Esophagus squamous epithelium (tissue), 5 donors: ENCODE measurements at regions not wholly inside any gene's neighbourhood (a gene's known extent, or its start where the extent isn't known, plus 50 kb on each side); places are given as distances from the start of the nearest gene placed in this dataset.

Experiments
- DNase-seq: peaks from one replicate; lab custom pipeline; 2025; lab: John Stamatoyannopoulos, UW
- H3K27ac ChIP-seq, 4 donors: fragments of 200-600 bp; sonication (generic); one replicate each; pipeline ENCODE4 v1.5.1; 2016 to 2019; ENCODE audit warnings: mild to moderate bottlenecking in 1 of 4
- H3K27me3 ChIP-seq, 4 donors: fragments of 200-600 bp; sonication (generic); 1 replicate in 3 of 4; 2 replicates in 1 of 4; pipeline versions ENCODE4 v1.5.1 to v1.6.0; 2017 to 2021; ENCODE audit warnings: antibody characterized with exemption in 1 of 4
- H3K36me3 ChIP-seq, 3 donors: fragments of 200-600 bp; sonication (generic); one replicate each; pipeline ENCODE4 v1.5.1; 2016 to 2019
- H3K4me1 ChIP-seq, 3 donors: fragments of 200-600 bp; sonication (generic); one replicate each; pipeline ENCODE4 v1.5.1; 2017 to 2019
- H3K4me3 ChIP-seq, 4 donors: fragments of 200-600 bp; sonication (generic); 1 replicate in 3 of 4; 2 replicates in 1 of 4; pipeline ENCODE4 v1.5.1; 2016 to 2019; ENCODE audit warnings: mild to moderate bottlenecking in 2 of 4, moderate library complexity in 1 of 4
- H3K9me3 ChIP-seq, 3 donors: fragments of 200-600 bp; sonication (generic); one replicate each; pipeline ENCODE4 v1.5.1; 2016 to 2019
- POLR2A ChIP-seq, 4 donors: fragments of 450-650 bp; IDR thresholded peaks; one replicate each; pipeline ENCODE4 v1.6.1; 2017; ENCODE audit warnings: antibody characterized with exemption in 4 of 4, mild to moderate bottlenecking in 4 of 4, moderate library complexity in 3 of 4
- WGBS, 2 donors: methylation state at CpG; one replicate each; pipeline ENCODE4 v1.1.5; 2018; 5-methylcytosine and 5-hydroxymethylcytosine counted together
- intact Hi-C: fragments of 100-400 bp; cut with DNase I; formaldehyde crosslinking; loops from one replicate; pipeline ENCODE4 v1.15.0; 2022
- TF ChIP-seq, protein P1 (sequence below), 6 experiments: fragments of 450-650 bp in 4 of 6; fragments of 200-600 bp in 2 of 6; sonication (generic) in 2 of 6; IDR thresholded peaks; one replicate each; pipeline ENCODE4 v1.5.1; 2016 to 2019; ENCODE audit warnings: antibody characterized with exemption in 6 of 6, mild to moderate bottlenecking in 4 of 6, moderate library complexity in 4 of 6
- donor health status: DM: yes; HTN: yes; CAD: no.

DNA sequence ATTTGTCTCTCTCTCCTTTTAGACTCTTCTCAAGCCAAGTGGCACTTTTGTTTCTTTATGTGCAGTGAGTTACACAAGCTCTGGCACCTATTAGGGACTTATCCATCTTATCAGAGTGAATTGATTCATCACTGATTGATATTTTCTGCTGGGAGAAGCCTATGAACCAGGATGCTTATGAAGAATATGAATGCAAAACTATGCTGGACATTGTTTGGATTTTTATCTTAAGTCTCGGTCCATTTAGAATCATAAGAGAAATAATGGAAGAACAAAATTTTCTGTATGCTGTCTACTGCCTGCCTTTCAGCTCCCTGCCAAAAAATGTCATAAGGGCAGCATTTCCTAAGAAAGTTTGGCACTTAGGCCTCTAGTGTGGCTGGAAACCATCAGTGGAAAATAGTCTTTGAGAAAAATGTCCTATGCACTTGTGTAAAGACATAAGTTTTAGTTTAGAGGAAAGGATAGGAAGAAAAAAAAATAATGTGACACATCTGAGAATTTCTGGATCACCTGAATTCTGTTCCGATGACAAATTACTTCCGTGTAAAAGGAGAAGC, 365.7 kb upstream of the MAD2L1 start:
- H3K36me3 ChIP-seq: no peaks in the 10 kb centered on the region
- H3K27ac ChIP-seq: no peak overlapping the region
- no peaks in the 10 kb centered on the region for H3K4me1 ChIP-seq
- WGBS, 2 donors: 68 to 70% methylated on average over 3 of the region's 3 CpGs
- H3K4me3 ChIP-seq: no peak overlapping the region
- TF ChIP-seq, protein P1, sequence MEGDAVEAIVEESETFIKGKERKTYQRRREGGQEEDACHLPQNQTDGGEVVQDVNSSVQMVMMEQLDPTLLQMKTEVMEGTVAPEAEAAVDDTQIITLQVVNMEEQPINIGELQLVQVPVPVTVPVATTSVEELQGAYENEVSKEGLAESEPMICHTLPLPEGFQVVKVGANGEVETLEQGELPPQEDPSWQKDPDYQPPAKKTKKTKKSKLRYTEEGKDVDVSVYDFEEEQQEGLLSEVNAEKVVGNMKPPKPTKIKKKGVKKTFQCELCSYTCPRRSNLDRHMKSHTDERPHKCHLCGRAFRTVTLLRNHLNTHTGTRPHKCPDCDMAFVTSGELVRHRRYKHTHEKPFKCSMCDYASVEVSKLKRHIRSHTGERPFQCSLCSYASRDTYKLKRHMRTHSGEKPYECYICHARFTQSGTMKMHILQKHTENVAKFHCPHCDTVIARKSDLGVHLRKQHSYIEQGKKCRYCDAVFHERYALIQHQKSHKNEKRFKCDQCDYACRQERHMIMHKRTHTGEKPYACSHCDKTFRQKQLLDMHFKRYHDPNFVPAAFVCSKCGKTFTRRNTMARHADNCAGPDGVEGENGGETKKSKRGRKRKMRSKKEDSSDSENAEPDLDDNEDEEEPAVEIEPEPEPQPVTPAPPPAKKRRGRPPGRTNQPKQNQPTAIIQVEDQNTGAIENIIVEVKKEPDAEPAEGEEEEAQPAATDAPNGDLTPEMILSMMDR (IDR thresholded peaks at IDR 0.05): no peak
- no peak for TF ChIP-seq POLR2A (IDR thresholded peaks at IDR 0.05)
- intact Hi-C loops: no loop called here
- DNase-seq: no peak
- H3K27me3 ChIP-seq: no peaks in the 10 kb centered on the region
- no peaks in the 10 kb centered on the region for H3K9me3 ChIP-seq

DNA sequence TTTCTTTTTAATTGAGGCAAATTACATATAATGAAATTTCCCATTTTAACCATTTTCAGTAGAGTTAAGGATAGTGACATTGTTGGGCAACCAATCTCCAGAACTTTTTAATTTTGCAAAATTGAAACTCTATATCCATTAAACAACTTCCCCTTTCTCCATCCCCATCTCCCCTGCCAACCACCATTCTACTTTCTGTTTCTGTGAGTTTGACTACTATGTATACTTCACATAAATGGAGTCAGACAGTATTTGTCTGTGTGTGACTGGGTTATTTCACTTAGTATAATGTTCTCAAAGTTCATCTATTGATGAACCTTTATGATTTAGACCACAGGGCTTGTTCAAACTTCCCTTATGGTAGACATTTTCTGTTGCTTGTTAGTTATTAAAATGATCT, 364.5 kb upstream of the MAD2L1 start:
- no peak overlapping the region for H3K27ac ChIP-seq
- TF ChIP-seq, protein P1 (IDR thresholded peaks at IDR 0.05): no peak
- TF ChIP-seq POLR2A (IDR thresholded peaks at IDR 0.05): no peak
- H3K4me1 ChIP-seq: no peaks in the 10 kb centered on the region
- no peak overlapping the region for H3K4me3 ChIP-seq
- no peaks in the 10 kb centered on the region for H3K36me3 ChIP-seq
- H3K9me3 ChIP-seq: no peaks in the 10 kb centered on the region
- DNase-seq: no peak
- no peaks in the 10 kb centered on the region for H3K27me3 ChIP-seq
- intact Hi-C loops: no loop called here

DNA sequence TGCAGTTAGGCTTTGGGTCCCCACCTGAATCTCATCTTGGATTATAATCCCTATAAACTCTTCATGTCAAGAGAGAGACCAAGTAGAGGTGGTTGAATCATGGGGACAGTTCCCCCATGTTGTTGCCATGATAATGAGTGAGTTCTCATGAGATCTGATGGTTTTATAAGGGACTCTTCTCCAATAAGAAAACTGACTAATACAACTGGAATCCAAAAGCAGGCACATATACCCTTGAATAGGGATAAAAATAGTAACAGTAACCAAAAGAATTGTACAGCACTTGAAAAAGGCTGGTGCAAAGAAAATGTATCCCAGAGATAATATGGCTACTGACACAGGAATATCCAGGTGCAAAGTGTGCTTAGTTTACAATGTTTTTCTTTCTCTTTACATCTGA, 351.5 kb upstream of the MAD2L1 start:
- no peaks in the 10 kb centered on the region for H3K36me3 ChIP-seq
- no peak overlapping the region for H3K4me3 ChIP-seq
- H3K9me3 ChIP-seq: peaks cover 0 to 7% (median 2%) of the 10 kb centered on the region in 3 donors
- intact Hi-C loops: no loop called here
- no peak overlapping the region for H3K27ac ChIP-seq
- H3K4me1 ChIP-seq: no peaks in the 10 kb centered on the region
- H3K27me3 ChIP-seq: no peaks in the 10 kb centered on the region
- no peak for TF ChIP-seq POLR2A (IDR thresholded peaks at IDR 0.05)
- TF ChIP-seq, protein P1 (IDR thresholded peaks at IDR 0.05): no peak
- DNase-seq: no peak

DNA sequence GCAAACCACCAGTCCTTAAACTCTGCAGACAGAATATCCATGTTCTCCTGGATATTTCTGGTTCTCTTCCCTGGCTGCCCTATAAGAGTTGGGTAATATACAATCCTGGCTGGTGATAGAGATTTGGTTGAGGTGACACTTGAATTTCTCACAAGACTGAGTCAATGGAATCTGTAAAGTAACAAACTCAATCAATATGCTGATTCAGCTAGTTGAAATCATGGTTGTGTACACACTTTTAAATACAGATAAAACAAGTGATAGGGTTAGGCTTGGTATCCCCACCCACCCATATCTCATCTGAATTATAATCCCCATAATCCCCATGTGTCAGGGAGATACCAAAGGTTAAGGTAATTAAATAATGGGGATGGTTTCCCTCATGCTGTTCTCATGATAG, 349.2 kb upstream of the MAD2L1 start:
- DNase-seq: no peak
- H3K36me3 ChIP-seq: no peaks in the 10 kb centered on the region
- no peak overlapping the region for H3K4me3 ChIP-seq
- no peak overlapping the region for H3K27ac ChIP-seq
- H3K4me1 ChIP-seq: no peaks in the 10 kb centered on the region
- H3K27me3 ChIP-seq: no peaks in the 10 kb centered on the region
- no peak for TF ChIP-seq POLR2A (IDR thresholded peaks at IDR 0.05)
- TF ChIP-seq, protein P1 (IDR thresholded peaks at IDR 0.05): no peak
- peaks cover 0 to 12% (median 2%) of the 10 kb centered on the region in 3 donors for H3K9me3 ChIP-seq
- intact Hi-C loops: no loop called here

DNA sequence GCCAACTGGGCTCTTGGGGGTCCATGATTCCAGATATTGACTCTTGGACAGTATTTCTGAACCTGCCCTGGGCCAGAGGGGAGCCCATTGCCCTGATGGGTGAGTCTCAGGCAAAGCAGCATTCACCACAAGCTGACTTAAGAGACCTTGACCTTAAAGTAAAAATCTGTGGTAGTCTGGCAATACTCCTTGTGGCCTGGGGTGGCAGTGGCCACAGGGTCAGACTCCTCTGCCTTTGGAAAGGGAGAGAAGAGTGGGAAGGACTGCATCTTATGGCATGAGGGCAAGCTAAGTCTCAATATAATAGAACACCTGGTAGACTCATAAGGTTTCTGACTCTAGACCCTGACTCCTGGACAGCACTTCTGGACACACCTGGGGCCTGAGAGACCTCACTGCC, 340.3 kb upstream of the MAD2L1 start:
- TF ChIP-seq POLR2A (IDR thresholded peaks at IDR 0.05): no peak
- TF ChIP-seq, protein P1 (IDR thresholded peaks at IDR 0.05): no peak
- H3K27ac ChIP-seq: no peak overlapping the region
- no peaks in the 10 kb centered on the region for H3K27me3 ChIP-seq
- no peaks in the 10 kb centered on the region for H3K4me1 ChIP-seq
- no peak for DNase-seq
- intact Hi-C loops: no loop called here
- H3K4me3 ChIP-seq: no peak overlapping the region
- no peaks in the 10 kb centered on the region for H3K36me3 ChIP-seq
- peaks cover 0 to 10% (median 0%) of the 10 kb centered on the region in 3 donors for H3K9me3 ChIP-seq
